ENCODE measurements at regions not wholly inside any gene's neighbourhood (a gene's known extent, or its start where the extent isn't known, plus 50 kb on each side); places are given as distances from the start of the nearest gene placed in this dataset.

DNA sequence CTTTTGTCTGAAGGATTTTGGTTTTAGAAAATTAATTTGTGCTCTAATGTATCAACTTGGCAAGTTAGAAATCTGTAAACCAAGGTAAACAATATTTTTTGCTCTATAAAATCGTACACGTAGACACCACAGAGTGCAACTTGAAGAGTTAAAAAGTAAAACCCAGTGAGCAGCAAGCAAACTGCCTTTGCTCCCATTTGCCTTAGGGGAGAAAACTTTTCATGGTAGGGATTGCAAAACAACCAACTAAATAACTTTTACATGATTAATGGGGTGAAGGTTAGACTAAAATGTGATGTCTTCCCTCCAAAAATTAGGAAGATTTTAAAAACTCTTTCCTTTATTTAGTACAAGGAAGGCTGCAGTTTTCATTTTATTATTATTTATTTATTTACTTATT lies 224.2 kb upstream of the LYZL1 start:
- ATAC-seq (no peak), DNase-seq (ENCODE audit: low spot score in 2 of 2) (no peak)
- Mint-ChIP-seq H3K9me3 (no peaks in the 10 kb centered on the region), H3K4me3 (no peak overlapping the region), H3K27ac (no peak overlapping the region), H3K36me3 (no peaks in the 10 kb centered on the region), H3K4me1 (no peaks in the 10 kb centered on the region)

DNA sequence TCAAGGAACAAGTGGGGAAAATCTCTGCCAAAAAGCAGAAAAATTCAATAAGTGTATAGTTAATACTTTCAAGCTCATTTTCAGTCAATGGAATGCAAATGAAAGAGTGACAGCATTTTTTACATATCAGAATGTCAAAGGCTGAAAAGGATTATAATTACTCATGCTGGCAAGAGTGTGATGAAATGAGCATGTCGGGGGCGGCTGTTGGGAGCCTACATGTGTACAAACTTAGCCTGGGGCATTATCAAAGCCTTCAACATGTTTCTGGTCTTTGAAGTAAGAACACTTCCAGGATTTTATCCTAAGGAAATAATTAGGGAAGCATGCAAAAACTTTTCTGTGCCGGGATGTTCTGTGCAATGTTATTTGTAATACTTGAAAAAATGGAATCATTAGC lies 221.7 kb upstream of the LYZL1 start:
- H3K9me3 Mint-ChIP-seq, result no peaks in the 10 kb centered on the region
- H3K27ac Mint-ChIP-seq, result no peak overlapping the region
- no peaks in the 10 kb centered on the region for H3K36me3 Mint-ChIP-seq
- no peaks in the 10 kb centered on the region for H3K4me1 Mint-ChIP-seq
- no peak for ATAC-seq
- no peak overlapping the region for H3K4me3 Mint-ChIP-seq
- no peak for DNase-seq (ENCODE audit: low spot score in 2 of 2)

DNA sequence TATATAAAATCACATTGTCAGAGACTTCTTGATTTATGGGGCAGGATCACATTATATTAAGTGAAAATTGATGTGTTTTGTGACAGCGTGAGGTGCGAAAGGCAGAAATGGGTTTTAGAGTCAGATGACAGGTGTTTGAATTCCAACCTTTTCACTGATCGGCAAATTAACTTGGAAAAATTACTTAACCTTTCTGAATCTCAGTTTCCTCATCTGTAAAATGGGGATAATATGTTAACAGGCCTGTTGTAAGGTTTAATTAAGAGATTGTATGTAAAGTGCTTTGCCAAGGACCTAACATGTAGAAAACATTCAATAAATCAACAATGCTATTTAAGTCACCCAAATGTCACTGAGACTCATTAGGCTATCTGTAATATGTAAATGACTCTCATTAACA lies 221.2 kb upstream of the LYZL1 start:
- DNase-seq (ENCODE audit: low spot score in 2 of 2) (no peak), ATAC-seq (no peak)
- H3K4me3 Mint-ChIP-seq, result no peak overlapping the region
- no peaks in the 10 kb centered on the region for H3K36me3 Mint-ChIP-seq
- H3K4me1 Mint-ChIP-seq, result no peaks in the 10 kb centered on the region
- H3K9me3 Mint-ChIP-seq, result no peaks in the 10 kb centered on the region
- no peak overlapping the region for H3K27ac Mint-ChIP-seq

DNA sequence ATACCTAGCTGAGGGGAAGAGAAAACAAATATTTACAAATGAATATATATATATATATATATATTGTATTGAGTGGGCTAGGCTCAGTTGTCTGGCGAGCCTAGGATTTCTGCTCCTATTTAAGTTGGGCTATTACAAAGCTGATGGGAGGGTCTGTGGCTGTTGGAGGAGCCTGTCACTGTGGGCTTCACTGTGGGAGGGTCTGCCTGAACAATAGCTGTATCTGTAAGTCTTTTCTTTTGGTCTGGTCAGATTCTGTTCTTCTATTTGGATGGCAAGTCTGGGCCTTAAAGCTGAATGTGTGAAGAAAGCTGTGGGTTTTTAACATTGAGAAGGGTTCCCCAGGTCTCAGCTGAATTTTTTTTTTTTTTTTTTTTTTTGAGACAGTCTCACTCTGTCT lies 220.6 kb upstream of the LYZL1 start:
- ATAC-seq, result no peak
- Mint-ChIP-seq H3K9me3 (no peaks in the 10 kb centered on the region), H3K36me3 (no peaks in the 10 kb centered on the region), H3K27ac (no peak overlapping the region), H3K4me1 (no peaks in the 10 kb centered on the region), H3K4me3 (no peak overlapping the region)
- no peak for DNase-seq (ENCODE audit: low spot score in 2 of 2)

DNA sequence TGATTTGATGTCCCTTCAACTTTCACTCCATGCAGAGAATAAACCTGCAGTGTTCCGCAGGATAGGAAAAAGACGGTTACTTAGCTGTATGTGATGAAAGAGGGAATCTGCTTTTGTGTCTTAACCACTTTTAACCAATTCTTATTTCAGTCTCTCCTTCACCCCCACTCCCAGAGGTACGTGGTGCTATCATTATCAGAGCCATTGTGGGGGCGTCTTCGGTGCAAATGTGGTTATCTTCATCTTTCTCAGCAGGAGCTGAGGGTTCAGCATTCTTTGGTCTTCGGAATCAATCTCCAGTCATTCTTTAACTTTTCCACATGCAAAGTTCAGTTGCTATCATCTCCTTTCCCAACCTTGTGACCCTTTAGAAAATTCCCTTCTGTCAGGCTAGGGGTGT lies 219.9 kb upstream of the LYZL1 start:
- no peaks in the 10 kb centered on the region for H3K9me3 Mint-ChIP-seq
- ATAC-seq (no peak), DNase-seq (ENCODE audit: low spot score in 2 of 2) (no peak)
- no peaks in the 10 kb centered on the region for H3K36me3 Mint-ChIP-seq
- H3K4me1 Mint-ChIP-seq, result no peaks in the 10 kb centered on the region
- H3K27ac Mint-ChIP-seq, result no peak overlapping the region
- no peak overlapping the region for H3K4me3 Mint-ChIP-seq

DNA sequence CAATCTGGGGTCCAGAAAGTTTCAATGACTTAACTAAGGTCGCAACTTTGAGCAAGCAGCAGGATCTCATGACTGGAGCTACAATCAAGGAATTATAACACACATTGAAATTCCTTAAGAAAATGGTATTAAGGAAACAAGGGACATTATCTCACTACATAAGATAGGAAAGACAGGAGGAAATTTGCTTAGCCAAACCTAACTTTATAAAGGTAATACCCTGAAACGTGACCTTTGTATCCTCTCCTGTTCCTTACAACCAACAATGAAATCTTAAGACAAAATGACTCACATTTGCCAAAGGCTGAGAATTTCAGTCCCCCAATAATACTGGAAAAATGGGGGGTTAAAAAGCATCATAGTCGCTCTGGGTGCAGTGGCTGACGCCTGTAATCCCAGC lies 218.9 kb upstream of the LYZL1 start:
- Mint-ChIP-seq H3K9me3 (no peaks in the 10 kb centered on the region), H3K27ac (no peak overlapping the region), H3K4me3 (no peak overlapping the region), H3K36me3 (no peaks in the 10 kb centered on the region), H3K4me1 (no peaks in the 10 kb centered on the region)
- ATAC-seq (no peak), DNase-seq (ENCODE audit: low spot score in 2 of 2) (no peak)

DNA sequence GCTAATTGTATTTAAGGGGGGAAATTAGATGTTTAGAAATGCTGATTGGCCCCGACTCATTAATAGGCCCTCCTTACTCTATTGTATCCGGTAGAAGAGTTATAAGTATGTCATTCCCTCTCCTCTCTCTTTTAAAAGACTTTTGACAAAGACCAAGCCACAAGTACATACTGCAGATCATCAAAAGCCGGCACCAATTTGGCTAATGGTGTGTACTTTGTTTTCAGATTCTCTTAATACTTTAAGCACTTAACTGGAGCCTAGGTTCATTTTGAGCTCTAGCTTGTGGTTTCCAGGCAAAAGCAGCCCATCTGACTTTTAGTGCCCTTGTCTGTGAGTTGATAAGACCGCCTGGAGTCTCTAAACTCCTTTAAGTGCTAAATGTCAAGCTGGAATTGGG lies 210.0 kb upstream of the LYZL1 start:
- Mint-ChIP-seq H3K27ac (no peak overlapping the region), H3K36me3 (no peaks in the 10 kb centered on the region), H3K4me1 (no peaks in the 10 kb centered on the region), H3K9me3 (no peaks in the 10 kb centered on the region), H3K4me3 (no peak overlapping the region)
- DNase-seq (ENCODE audit: low spot score in 2 of 2) (no peak), ATAC-seq (no peak)

DNA sequence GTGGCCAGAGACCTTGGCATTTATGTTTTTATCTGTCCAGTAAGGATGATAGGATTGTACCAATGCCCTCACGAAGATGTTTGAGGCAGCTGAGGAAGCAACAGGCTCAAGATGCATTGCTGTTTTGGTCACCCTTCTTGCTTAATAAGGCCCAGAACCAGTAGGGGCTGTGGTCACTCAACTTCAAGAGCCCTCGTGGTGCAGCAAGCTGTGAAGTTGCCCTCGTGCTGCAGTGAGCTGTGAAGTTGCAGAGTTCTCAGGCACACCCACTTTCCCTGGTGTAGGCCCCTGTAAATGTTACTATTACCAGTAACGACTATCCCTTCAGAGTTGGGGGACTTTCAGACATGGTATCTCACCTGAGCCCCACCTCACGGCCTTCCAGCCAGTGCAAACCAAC lies 207.6 kb upstream of the LYZL1 start:
- ATAC-seq (no peak), DNase-seq (ENCODE audit: low spot score in 2 of 2) (no peak)
- H3K27ac Mint-ChIP-seq, result no peak overlapping the region
- no peaks in the 10 kb centered on the region for H3K4me1 Mint-ChIP-seq
- H3K36me3 Mint-ChIP-seq, result no peaks in the 10 kb centered on the region
- no peaks in the 10 kb centered on the region for H3K9me3 Mint-ChIP-seq
- H3K4me3 Mint-ChIP-seq, result no peak overlapping the region

DNA sequence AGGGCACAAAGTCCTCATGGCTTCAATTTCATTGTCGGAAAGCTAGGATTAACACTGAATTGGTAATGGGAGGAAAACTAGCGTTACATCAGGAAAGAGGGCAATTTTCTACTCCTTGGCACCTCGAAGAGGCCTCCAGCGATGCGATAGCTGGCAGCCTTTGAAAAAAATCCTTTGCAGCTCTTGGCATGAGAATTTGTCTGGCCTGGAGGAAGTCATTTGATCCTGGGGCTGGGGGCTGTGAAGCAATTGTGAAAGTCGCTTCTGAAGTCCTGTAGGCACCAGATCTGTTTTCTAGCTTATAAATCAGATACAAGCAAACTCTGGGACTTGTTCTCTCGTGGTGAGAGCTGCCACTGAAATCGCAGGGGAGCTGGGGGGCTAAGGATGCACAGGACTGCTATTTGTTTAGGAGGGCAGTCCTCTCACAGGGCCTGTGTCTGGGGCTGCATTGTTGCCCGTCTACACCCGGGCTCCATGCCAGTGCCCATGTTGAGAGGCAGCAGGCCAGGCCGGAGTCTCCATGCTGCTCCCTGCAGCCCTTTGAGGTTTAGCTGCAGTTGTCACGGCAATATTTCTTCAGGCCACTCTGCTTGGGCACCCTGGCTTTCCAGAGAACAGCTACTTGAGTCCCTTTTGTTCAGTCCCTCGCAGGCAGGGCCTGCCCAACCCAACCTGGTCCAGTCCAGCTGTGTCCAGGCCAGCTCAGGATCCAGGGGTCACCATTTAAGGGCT lies 206.8 kb upstream of the LYZL1 start:
- Mint-ChIP-seq H3K9me3 (no peaks in the 10 kb centered on the region), H3K4me1 (no peaks in the 10 kb centered on the region), H3K27ac (no peak overlapping the region), H3K36me3 (no peaks in the 10 kb centered on the region), H3K4me3 (no peak overlapping the region)
- peak; percentile 22 for ATAC-seq
- DNase-seq (ENCODE audit: low spot score in 2 of 2), result no peak

DNA sequence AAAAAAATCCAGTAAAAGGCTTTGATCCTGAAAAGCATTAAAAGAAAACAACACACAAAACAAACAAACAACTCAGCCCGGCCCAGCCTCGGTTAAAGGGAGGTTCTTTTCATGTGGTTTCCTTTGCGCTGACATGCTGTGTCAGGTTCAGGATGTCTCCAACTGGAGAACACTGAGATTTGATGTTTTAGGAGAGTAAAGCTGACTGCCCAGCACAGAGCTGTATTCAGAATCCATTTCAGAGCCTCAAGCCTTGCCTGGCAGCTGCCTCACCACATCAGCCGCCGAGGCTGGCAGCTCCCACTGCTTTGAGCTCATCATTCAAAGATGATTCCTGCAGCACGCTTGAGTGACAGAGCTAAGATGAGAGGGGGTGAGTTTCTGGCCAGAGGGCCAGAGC lies 205.8 kb upstream of the LYZL1 start:
- no peaks in the 10 kb centered on the region for H3K36me3 Mint-ChIP-seq
- H3K4me1 Mint-ChIP-seq, result no peaks in the 10 kb centered on the region
- no peak overlapping the region for H3K4me3 Mint-ChIP-seq
- no peak overlapping the region for H3K27ac Mint-ChIP-seq
- DNase-seq (ENCODE audit: low spot score in 2 of 2) (no peak), ATAC-seq (peak; percentile 17)
- H3K9me3 Mint-ChIP-seq, result no peaks in the 10 kb centered on the region

DNA sequence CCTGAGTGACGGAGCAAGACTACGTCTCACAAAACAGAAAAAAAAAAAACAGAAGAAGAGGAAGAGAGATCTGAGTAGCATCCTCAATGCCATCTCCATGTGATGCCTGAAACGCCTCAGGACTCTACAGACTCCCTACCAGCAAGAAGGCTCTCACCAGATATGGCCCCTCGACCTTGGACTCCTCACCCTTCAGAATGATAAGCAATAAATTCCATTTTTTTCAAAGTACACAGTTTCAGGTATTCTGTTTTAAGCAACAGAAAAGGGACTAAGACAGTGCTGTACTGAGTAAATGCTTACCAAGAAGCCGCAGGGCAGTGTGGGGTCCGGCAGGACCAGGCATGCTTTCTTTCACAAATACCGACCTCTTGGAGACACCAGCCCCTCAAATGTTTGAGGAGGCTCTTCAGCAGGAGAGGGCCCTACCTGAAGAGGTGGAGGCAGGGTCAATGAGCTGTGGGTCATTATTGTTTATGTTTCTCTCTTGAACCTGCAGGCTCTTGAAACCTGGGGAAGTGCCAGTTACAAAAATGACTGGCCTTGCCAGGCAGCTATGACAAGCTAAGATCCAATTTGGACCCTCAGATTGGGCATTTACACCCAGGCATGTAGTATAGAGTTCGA lies 204.1 kb upstream of the LYZL1 start:
- Mint-ChIP-seq H3K4me1 (no peaks in the 10 kb centered on the region), H3K9me3 (no peaks in the 10 kb centered on the region), H3K4me3 (no peak overlapping the region), H3K36me3 (no peaks in the 10 kb centered on the region), H3K27ac (no peak overlapping the region)
- no peak for DNase-seq (ENCODE audit: low spot score in 2 of 2)
- ATAC-seq, result no peak

DNA sequence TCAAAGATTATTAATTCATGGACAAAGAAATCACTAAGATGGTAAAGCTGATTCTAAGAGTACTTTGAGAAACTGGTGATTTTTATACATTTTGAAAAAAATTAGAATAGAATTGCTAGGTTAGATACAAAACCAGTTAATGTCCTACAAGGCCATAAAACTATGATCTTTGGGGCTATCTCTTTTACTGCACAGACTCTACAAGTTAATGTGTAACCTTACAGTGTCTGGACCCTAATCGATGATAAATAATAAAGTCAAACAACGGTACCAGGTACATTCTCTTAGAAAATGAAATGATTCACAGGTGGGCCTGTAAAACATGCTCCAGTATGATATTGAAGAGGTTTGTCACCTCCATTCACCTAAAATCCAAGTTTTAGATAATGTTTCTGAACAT lies 199.8 kb upstream of the LYZL1 start:
- Mint-ChIP-seq H3K4me3 (no peak overlapping the region), H3K36me3 (no peaks in the 10 kb centered on the region), H3K27ac (no peak overlapping the region), H3K4me1 (no peaks in the 10 kb centered on the region), H3K9me3 (peaks cover 4% of the 10 kb centered on the region)
- ATAC-seq, result no peak
- DNase-seq (ENCODE audit: low spot score in 2 of 2), result no peak

DNA sequence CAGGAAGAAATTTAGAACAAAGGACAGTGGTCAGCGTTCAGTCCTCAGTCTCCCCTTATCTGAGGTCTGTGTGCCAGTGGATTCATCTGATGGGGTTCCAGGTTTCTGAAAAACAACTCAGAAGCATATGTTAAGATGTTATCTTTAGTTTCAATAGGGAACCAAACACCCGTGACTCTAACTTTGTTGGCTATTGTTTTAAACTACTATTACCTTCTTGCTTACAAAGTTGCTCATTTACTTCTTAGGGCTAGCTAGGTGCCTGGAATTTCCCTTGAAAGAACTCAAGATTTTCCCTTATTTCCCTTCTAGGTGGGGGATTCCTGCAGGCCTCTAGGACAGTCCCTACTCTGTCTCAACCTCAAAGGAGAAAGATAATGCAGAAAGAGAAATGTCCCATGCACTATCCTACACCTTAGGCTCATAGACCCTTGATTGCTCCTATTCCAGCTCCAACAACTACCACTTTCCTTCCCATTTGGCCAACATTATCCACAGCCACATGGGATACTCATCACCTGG lies 192.5 kb upstream of the LYZL1 start:
- no peak for DNase-seq (ENCODE audit: low spot score in 2 of 2)
- Mint-ChIP-seq H3K27ac (no peak overlapping the region), H3K4me3 (no peak overlapping the region), H3K4me1 (no peaks in the 10 kb centered on the region), H3K9me3 (peaks cover 7% of the 10 kb centered on the region), H3K36me3 (no peaks in the 10 kb centered on the region)
- no peak for ATAC-seq

DNA sequence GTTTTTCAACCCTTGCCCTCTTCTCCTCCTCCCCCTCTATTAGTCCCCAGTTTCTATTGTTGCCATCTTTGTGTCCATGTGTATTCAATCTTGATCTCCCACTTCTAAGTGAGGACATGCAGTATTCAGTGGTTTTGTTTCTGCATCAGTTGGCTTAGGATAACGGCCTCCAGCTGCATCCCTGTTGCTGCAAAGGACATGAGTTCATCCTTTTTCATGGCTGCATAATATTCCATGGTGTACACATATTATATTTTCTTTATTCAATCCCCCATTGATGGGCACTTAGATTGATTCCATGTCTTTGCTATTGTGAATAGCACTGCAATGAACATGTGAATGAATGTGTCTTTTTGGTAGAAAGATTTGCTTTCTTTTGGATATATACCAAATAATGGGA lies 190.4 kb upstream of the LYZL1 start:
- no peak overlapping the region for H3K27ac Mint-ChIP-seq
- no peaks in the 10 kb centered on the region for H3K36me3 Mint-ChIP-seq
- ATAC-seq, result no peak
- H3K4me1 Mint-ChIP-seq, result no peaks in the 10 kb centered on the region
- H3K4me3 Mint-ChIP-seq, result no peak overlapping the region
- peaks cover 7% of the 10 kb centered on the region for H3K9me3 Mint-ChIP-seq
- no peak for DNase-seq (ENCODE audit: low spot score in 2 of 2)

DNA sequence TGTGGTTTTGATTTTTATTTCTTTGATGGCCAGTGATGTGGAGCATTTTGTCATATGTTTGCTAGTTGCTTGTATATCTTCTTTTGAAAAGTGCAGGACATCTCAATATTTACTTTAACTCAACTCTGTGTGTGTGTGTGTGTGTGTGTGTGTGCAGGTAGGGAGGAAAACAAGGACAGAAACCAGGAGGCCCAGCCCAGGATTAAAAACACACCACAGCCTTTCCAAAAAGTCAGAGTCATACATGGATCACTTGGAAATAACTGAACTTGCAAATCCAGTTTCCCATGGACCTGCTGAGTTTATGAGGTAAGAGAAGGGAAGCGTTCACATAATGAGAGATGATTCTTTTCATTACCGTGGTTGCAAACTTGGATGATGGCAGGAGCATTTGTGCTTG lies 189.9 kb upstream of the LYZL1 start:
- no peak for ATAC-seq
- H3K4me3 Mint-ChIP-seq, result no peak overlapping the region
- no peaks in the 10 kb centered on the region for H3K36me3 Mint-ChIP-seq
- DNase-seq (ENCODE audit: low spot score in 2 of 2), result no peak
- no peaks in the 10 kb centered on the region for H3K4me1 Mint-ChIP-seq
- H3K9me3 Mint-ChIP-seq, result peaks cover 4% of the 10 kb centered on the region
- H3K27ac Mint-ChIP-seq, result no peak overlapping the region

DNA sequence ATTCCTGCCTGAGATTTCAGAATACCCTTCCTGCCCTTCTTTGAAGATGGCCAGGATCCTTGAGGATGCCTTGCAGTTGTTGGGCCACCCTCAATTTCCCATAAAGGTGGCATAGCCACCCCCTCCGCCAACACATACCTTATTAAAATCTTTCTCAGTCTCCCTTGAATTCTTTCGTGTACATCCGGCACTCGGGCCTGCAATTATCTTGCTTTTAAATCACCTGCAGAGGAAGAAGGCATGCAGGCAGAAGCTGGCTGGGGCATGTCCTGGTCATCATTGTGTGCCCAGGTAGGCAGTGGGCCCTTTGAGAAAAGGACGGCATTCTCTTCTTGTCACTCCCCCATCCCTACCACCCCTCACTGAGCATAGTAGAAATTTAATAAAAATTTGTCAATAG lies 189.5 kb upstream of the LYZL1 start:
- no peak for ATAC-seq
- peaks cover 3% of the 10 kb centered on the region for H3K9me3 Mint-ChIP-seq
- H3K4me3 Mint-ChIP-seq, result no peak overlapping the region
- no peak overlapping the region for H3K27ac Mint-ChIP-seq
- DNase-seq (ENCODE audit: low spot score in 2 of 2), result no peak
- H3K36me3 Mint-ChIP-seq, result no peaks in the 10 kb centered on the region
- H3K4me1 Mint-ChIP-seq, result no peaks in the 10 kb centered on the region

Data from stimulated activated effector memory CD8-positive, alpha-beta T cell treated with anti-CD3 and anti-CD28 coated beads, Interleukin-12 subunit alpha, Interleukin-12 subunit beta, amount 100 ng/mL, for 72 hours (primary cell).